PC-3 (cell line): ENCODE measurements at regions not wholly inside any gene's neighbourhood (a gene's known extent, or its start where the extent isn't known, plus 50 kb on each side); places are given as distances from the start of the nearest gene placed in this dataset.

ENCODE experiments used
- ATAC-seq: fragments of 200-7000 bp; cut with Tn5 transposase; 2 replicates; pipeline ENCODE4 v1.9.1; 2020; ENCODE audit warnings: mild to moderate bottlenecking, moderate library complexity
- BruUV-seq: library from RNA; stranded (reverse); fragments of 400-500 nt; replicated peaks from 2 replicates; lab custom pipeline; 2021; lab: Mats Ljungman, UMichigan
- CTCF ChIA-PET: fragments of 300-600 bp; sonication (Branson Sonifier 250); formaldehyde crosslinking; loops from one replicate; lab custom pipeline; 2022; ENCODE audit warnings: antibody characterized with exemption; lab: Charles Lee
- POLR2A ChIA-PET: fragments of 300-600 bp; sonication (Branson Sonifier 250); formaldehyde crosslinking; loops from one replicate; lab custom pipeline; 2022; ENCODE audit warnings: antibody characterized with exemption; ENCODE audit not compliant: unreplicated experiment; lab: Charles Lee
- DNase-seq: peaks from one replicate; pipeline ENCODE4 v3.0.0-alpha.2; 2015
- H2AFZ ChIP-seq: fragments of 300-600 bp; sonication (generic); 2 replicates; pipeline ENCODE4 v1.6.0; 2016; ENCODE audit warnings: antibody characterized with exemption, low read length
- H3F3A ChIP-seq: fragments of 300-600 bp; sonication (generic); one replicate; pipeline ENCODE4 v1.6.0; 2017; ENCODE audit warnings: antibody characterized with exemption, low read length, control low read depth, mild to moderate bottlenecking; ENCODE audit not compliant: unreplicated experiment
- H3K27ac ChIP-seq: fragments of 300-600 bp; sonication (generic); 2 replicates; pipeline ENCODE4 v1.5.1; 2016; ENCODE audit warnings: mild to moderate bottlenecking, low read length
- H3K27me3 ChIP-seq: fragments of 300-600 bp; sonication (generic); 2 replicates; pipeline ENCODE4 v1.6.1; 2016; ENCODE audit warnings: low read length, mixed read lengths
- H3K36me3 ChIP-seq: fragments of 300-600 bp; sonication (generic); 2 replicates; pipeline ENCODE4 v1.6.1; 2016; ENCODE audit warnings: low read depth, mixed run types, low read length, mixed read lengths
- H3K4me1 ChIP-seq: fragments of 300-600 bp; sonication (generic); 2 replicates; pipeline ENCODE4 v1.5.1; 2016; ENCODE audit warnings: low read length; ENCODE audit not compliant: insufficient read depth
- H3K4me2 ChIP-seq: fragments of 300-600 bp; sonication (generic); 2 replicates; pipeline ENCODE4 v1.6.0; 2016; ENCODE audit warnings: low read length
- H3K4me3 ChIP-seq: fragments of 300-600 bp; sonication (generic); 2 replicates; pipeline ENCODE4 v1.5.1; 2016; ENCODE audit warnings: mild to moderate bottlenecking, low read length, mixed read lengths
- H3K79me2 ChIP-seq: fragments of 300-600 bp; sonication (generic); 2 replicates; pipeline ENCODE4 v1.6.1; 2017; ENCODE audit warnings: low read length, mixed read lengths
- H3K9ac ChIP-seq: fragments of 300-600 bp; sonication (generic); 2 replicates; pipeline ENCODE4 v1.6.0; 2016; ENCODE audit warnings: mild to moderate bottlenecking, low read length
- H3K9me2 ChIP-seq: fragments of 300-600 bp; sonication (generic); replicated peaks from 2 replicates; pipeline ENCODE4 v1.6.1; 2016; ENCODE audit warnings: mixed run types, low read length, mixed read lengths
- H3K9me3 ChIP-seq: fragments of 300-600 bp; sonication (generic); 2 replicates; pipeline ENCODE4 v1.6.1; 2016; ENCODE audit warnings: low read length, mixed read lengths
- H4K20me1 ChIP-seq: fragments of 300-600 bp; sonication (generic); 2 replicates; pipeline ENCODE4 v1.6.1; 2016; ENCODE audit warnings: low read length, mixed read lengths
- CTCF ChIP-seq: fragments of 300-600 bp; sonication (generic); conservative IDR thresholded peaks from 2 replicates; pipeline ENCODE4 v1.5.1; 2017; ENCODE audit warnings: antibody characterized with exemption, low read depth, mild to moderate bottlenecking, low read length
- EZH2 ChIP-seq: fragments of 300-600 bp; sonication (generic); IDR thresholded peaks from one replicate; pipeline ENCODE4 v1.6.1; 2017; ENCODE audit warnings: antibody characterized with exemption, mild to moderate bottlenecking, low read length; ENCODE audit not compliant: unreplicated experiment
- EZH2phosphoT487 ChIP-seq: fragments of 300-600 bp; sonication (generic); IDR thresholded peaks from 2 replicates; pipeline ENCODE4 v1.6.1; 2018; ENCODE audit warnings: mild to moderate bottlenecking, antibody characterized with exemption, low read length, borderline replicate concordance
- intact Hi-C: fragments of 100-400 bp; cut with micrococcal nuclease; formaldehyde crosslinking; loops from 2 replicates; pipeline ENCODE4 v1.9.0; 2023

- ChIA-PET POLR2A (no interaction called here), CTCF (no interaction called here)
- ATAC-seq, result no peak
Measured at GRCh38 chr3:5510300-5510699, 322.8 kb downstream of the EDEM1 start.

GRCh38 chr3:5517921-5518320 is 330.4 kb downstream of the EDEM1 start:
- Histone ChIP-seq H3K9me3 (no peaks in the 10 kb centered on the region), H4K20me1 (no peaks in the 10 kb centered on the region), H2AFZ (no peak overlapping the region), H3F3A (no peaks in the 10 kb centered on the region), H3K9ac (no peak overlapping the region), H3K9me2 (no peaks in the 10 kb centered on the region), H3K4me2 (no peak overlapping the region), H3K79me2 (no peaks in the 10 kb centered on the region), H3K4me1 (no peaks in the 10 kb centered on the region), H3K27ac (no peak overlapping the region), H3K4me3 (no peak overlapping the region), H3K36me3 (no peaks in the 10 kb centered on the region), H3K27me3 (no peaks in the 10 kb centered on the region)
- CTCF ChIA-PET, result no interaction called here
- intact Hi-C loops, result no loop called here
- DNase-seq (peak; percentile 43), ATAC-seq (no peak)
- POLR2A ChIA-PET, result no interaction called here
- TF ChIP-seq EZH2phosphoT487 (no peak), EZH2 (no peak)
- no TSS peak for BruUV-seq

More at GRCh38 chr3:5510300-5510699, 322.8 kb downstream of the EDEM1 start:
- Histone ChIP-seq H3K36me3 (no peaks in the 10 kb centered on the region), H3K9me3 (peaks cover 10% of the 10 kb centered on the region; the same call in 1 of the 2 replicates), H2AFZ (no peak overlapping the region), H3K27me3 (no peaks in the 10 kb centered on the region), H3K4me3 (no peak overlapping the region), H3K79me2 (no peaks in the 10 kb centered on the region), H3K27ac (no peak overlapping the region), H4K20me1 (no peaks in the 10 kb centered on the region), H3K9me2 (no peaks in the 10 kb centered on the region), H3K4me1 (no peaks in the 10 kb centered on the region), H3K9ac (no peak overlapping the region), H3K4me2 (no peak overlapping the region), H3F3A (no peaks in the 10 kb centered on the region)
- DNase-seq, result no peak
- TF ChIP-seq EZH2phosphoT487 (no peak), EZH2 (no peak), CTCF (no peak)
- BruUV-seq, result no TSS peak
- intact Hi-C loops, result no loop called here

GRCh38 chr3:5520237-5520636 is 332.7 kb downstream of the EDEM1 start:
- no peak overlapping the region for H3K9ac ChIP-seq
- ATAC-seq (no peak), DNase-seq (peak; percentile 7)
- H4K20me1 ChIP-seq, result no peaks in the 10 kb centered on the region
- CTCF ChIA-PET, result no interaction called here
- H3K4me2 ChIP-seq, result no peak overlapping the region
- H3K9me2 ChIP-seq, result no peaks in the 10 kb centered on the region
- H3K4me1 ChIP-seq, result no peaks in the 10 kb centered on the region
- H3K36me3 ChIP-seq, result no peaks in the 10 kb centered on the region
- intact Hi-C loops, result no loop called here
- no peak overlapping the region for H3K27ac ChIP-seq
- no peaks in the 10 kb centered on the region for H3K79me2 ChIP-seq
- H2AFZ ChIP-seq, result no peak overlapping the region
- H3F3A ChIP-seq, result no peaks in the 10 kb centered on the region
- H3K27me3 ChIP-seq, result no peaks in the 10 kb centered on the region
- no TSS peak for BruUV-seq
- H3K9me3 ChIP-seq, result no peaks in the 10 kb centered on the region
- no peak for TF ChIP-seq CTCF
- no peak for TF ChIP-seq EZH2
- no peak for TF ChIP-seq EZH2phosphoT487
- POLR2A ChIA-PET, result no interaction called here
- H3K4me3 ChIP-seq, result no peak overlapping the region
